HUDEP-2 (cell line): ENCODE measurements at regions not wholly inside any gene's neighbourhood (a gene's known extent, or its start where the extent isn't known, plus 50 kb on each side); places are given as distances from the start of the nearest gene placed in this dataset.

Experiments used
- DNase-seq, 76 experiments: peaks; one replicate each; lab custom pipeline; 2025; ENCODE audit not compliant: unreplicated experiment in 76 of 76; lab: John Stamatoyannopoulos, UW

DNA sequence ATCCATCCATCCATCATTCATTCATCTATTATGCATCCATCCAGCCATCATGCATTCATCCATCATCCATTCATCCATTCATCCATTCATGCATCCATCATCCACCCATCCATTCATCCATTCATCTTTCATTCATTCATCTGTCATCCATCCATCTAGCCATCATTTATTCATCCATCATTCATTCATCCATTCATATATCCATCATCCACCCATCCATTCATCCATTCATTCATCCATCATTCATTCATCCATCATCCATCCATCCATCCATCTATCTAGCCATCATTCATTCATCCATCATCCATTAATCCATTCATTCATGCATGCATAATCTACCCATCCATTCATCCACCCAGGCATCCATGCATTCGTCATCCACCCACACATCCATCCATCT is 1450.3 kb downstream of the TBC1D22A start:
- no peak for DNase-seq

- no peak for DNase-seq
These were observed 1448.4 kb downstream of the TBC1D22A start for GRCh38 chr22:48210812-48211211.

GRCh38 chr22:48210198-48210580 is 1447.7 kb downstream of the TBC1D22A start:
- DNase-seq: no peak

DNA sequence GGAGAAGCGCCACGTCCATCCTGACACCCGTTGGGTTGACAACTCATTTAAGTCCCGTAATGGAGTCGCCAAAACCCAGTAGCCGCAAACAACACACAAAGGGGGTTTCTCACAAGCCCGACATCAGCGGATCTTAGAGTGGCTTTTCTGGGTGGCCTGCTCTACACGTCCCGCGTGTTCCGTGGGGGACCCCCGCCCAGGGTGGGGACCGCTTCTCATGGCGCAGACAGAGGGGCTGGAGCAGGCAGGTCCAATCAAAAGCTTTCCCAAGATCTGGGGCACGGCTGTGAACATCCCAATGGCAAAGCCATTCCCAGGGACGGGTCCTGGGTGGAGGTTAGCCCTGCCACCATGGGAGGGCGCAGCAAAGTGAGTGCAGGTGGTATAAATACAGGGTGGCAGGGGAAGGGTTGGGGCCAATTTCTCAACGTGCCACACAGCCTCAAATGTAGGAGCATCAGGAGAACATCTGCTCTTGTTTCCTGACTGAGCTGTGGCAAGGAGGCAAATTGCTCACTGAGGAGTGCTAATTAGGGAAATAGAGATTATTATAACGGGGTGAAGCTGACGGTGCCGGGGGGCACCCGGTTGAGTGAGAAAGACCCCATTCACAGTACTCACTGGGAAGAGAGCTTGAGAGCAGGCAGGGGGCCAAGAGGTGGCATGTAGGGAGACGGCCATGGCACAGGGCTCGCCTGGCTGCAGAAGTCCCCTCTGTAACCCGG is 1447.2 kb downstream of the TBC1D22A start:
- DNase-seq: no peak

DNA sequence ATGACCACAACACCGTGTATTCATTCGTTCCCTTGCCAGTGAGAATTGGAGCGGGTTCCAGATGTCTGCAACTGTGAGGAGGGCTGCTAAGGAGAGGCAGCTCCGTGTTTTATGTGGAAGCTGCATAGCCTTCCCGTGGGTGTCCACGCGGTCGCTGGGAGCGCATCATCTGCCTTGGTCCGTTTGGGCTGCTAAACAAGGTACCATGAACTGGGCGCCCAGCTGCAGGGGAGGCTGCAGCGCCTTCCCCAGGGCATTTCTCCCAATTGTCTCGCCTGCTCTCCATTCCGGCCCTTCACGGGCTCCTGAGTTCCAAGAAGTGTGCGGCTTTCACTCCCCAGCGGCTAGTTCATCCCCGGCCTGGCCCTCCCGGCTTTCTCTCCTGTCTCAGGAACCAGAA is 1446.4 kb downstream of the TBC1D22A start:
- no peak for DNase-seq

GRCh38 chr22:48207919-48208535 is 1445.6 kb downstream of the TBC1D22A start:
- no peak for DNase-seq

DNA sequence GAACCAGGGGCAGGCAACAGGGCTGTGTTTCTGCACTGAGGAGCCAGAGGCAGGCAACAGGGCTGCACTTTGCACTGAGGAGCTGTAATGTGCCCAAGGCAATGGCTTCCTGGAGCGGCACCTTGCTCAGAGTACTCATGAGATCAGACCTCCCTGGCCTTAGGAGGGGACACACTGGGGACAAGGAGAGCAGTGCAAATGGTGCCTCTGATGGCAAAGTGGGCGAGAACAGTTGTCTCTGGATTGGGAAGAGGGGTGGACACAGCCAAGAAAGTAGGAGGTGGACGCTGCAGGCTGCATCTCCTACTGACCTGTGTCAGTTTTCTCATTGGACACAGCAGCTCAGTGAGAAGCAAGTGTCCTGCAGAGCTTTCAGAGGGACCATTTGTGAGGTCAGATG is 1443.3 kb downstream of the TBC1D22A start:
- no peak for DNase-seq

GRCh38 chr22:48205161-48205560 is 1442.7 kb downstream of the TBC1D22A start:
- no peak for DNase-seq

GRCh38 chr22:48204296-48204695 is 1441.8 kb downstream of the TBC1D22A start:
- no peak for DNase-seq

DNA sequence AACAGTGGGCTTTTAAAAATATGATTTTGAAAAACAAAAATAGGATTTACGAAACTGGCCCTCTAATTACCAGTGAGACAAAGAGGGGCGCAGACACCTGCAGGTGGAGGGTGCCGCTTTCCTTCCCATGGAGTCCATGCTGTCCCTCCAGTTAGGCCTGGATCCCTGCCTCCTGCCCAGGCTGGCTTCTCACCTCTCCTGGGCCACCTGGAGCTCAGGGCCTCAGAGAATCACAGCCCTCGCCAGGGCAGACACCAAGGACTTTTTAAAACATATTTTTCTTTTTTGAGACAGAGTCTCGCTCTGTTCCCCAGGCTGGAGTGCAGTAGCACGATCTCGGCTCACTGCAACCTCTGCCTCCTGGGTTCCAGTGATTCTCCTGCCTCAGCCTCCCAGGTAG is 1437.2 kb downstream of the TBC1D22A start:
- DNase-seq: no peak

- no peak for DNase-seq
These were observed 1436.3 kb downstream of the TBC1D22A start for GRCh38 chr22:48198489-48199459.

GRCh38 chr22:48197189-48197690 is 1434.8 kb downstream of the TBC1D22A start:
- no peak for DNase-seq

DNA sequence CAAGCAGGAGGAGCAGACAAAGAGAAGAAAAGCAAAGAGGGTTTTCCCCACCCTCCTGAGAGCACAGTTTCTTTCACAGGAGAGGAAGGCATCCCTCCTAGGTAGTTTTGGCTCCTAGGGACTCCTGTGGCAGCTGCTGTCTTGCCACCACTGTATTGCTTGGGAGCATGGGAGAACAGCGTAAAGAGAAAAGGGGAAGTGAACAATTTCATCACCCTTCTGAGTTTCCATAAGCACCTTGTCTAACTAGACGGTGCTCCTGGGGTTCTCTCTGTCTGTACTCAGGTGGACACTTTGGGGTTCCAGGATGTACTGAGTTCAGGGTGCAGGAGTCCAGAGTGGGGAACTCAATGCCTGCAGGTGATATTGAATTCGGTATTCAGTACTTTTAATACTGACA is 1430.5 kb downstream of the TBC1D22A start:
- DNase-seq: no peak

DNA sequence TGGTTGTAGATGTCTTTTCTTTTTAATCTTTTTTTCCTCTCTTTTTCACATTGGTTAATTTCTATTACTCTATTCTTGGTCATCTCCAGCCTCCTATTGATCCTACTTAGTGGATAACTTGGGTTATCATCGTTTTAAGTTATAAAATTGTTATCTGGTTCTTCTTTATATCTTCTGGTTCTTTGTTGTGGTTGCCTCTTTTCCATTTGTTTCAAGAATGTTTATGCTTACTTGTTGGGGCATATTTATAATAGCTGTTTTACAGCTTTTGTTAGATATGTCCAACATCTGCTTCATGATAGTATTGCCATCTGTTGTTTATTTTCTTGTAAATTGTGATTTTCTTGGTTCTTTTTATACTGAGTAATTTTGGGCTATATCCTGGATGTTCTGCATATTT is 1429.6 kb downstream of the TBC1D22A start:
- DNase-seq: no peak

GRCh38 chr22:48188231-48188721 is 1425.8 kb downstream of the TBC1D22A start:
- peak in 2 of 76 experiments; percentile 1 to 6 for DNase-seq

DNA sequence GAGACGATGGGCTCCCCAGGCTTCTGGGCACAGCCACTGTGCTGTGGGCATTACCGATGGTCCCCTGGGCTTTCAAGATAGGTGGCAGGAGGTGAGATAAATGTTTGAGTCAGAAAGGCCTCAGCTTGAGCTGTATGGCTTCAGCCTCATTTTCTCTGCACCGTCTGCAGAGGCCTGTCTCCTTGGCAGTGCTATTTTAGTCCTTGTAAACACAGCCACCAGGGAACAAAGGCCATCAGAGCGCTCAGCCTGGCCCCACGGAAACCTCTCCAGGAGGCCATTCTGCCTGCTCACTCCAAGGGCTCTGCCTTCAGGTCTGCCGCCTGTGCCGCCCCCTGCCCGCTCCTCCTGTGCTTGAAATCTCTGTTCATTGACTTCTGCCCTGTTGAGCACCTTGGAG is 1424.9 kb downstream of the TBC1D22A start:
- no peak for DNase-seq

GRCh38 chr22:48186146-48186790 is 1423.8 kb downstream of the TBC1D22A start:
- DNase-seq: no peak

GRCh38 chr22:48185071-48186055 is 1422.9 kb downstream of the TBC1D22A start:
- no peak for DNase-seq
